Breast epithelium (tissue), 4 donors: ENCODE measurements at regions not wholly inside any gene's neighbourhood (a gene's known extent, or its start where the extent isn't known, plus 50 kb on each side); places are given as distances from the start of the nearest gene placed in this dataset.

ENCODE experiments used
- DNase-seq, 2 donors: peaks; one replicate each; pipeline ENCODE4 v3.0.0-alpha.2; 2019; ENCODE audit warnings: low spot score in 2 of 2
- H3K27ac ChIP-seq, 2 donors: fragments of 200-600 bp; sonication (generic) in 1 of 2; one replicate each; pipeline ENCODE4 v1.5.1; 2016 to 2019; ENCODE audit warnings: mild to moderate bottlenecking in 1 of 2
- H3K27me3 ChIP-seq, 2 donors: fragments of 200-600 bp; sonication (generic) in 1 of 2; one replicate each; pipeline versions ENCODE4 v1.5.1 to v1.6.0; 2017 to 2019; ENCODE audit warnings: control low read depth in 1 of 2, mild to moderate bottlenecking in 1 of 2
- H3K36me3 ChIP-seq: fragments of 200-600 bp; one replicate; pipeline ENCODE4 v1.5.1; 2019
- H3K4me1 ChIP-seq, 2 donors: fragments of 200-600 bp; sonication (generic); one replicate each; pipeline ENCODE4 v1.5.1; 2016 to 2019; ENCODE audit warnings: control low read depth in 1 of 2
- H3K4me3 ChIP-seq, 3 donors: fragments of 200-600 bp; sonication (generic); 1 replicate in 2 of 3; 2 replicates in 1 of 3; pipeline ENCODE4 v1.5.1; 2016 to 2019; ENCODE audit warnings: mild to moderate bottlenecking in 3 of 3, moderate library complexity in 2 of 3
- H3K9me3 ChIP-seq, 2 donors: fragments of 200-600 bp; sonication (generic) in 1 of 2; one replicate each; pipeline ENCODE4 v1.5.1; 2016 to 2019; ENCODE audit warnings: control low read depth in 1 of 2
- POLR2A ChIP-seq: fragments of 450-650 bp; IDR thresholded peaks from one replicate; pipeline ENCODE4 v1.6.1; 2016; ENCODE audit warnings: antibody characterized with exemption, mild to moderate bottlenecking, moderate library complexity
- POLR2AphosphoS5 ChIP-seq, 3 donors: sonication (generic); formaldehyde crosslinking; IDR thresholded peaks; one replicate each; pipeline ENCODE4 v1.6.1; 2017; ENCODE audit warnings: antibody characterized with exemption in 3 of 3
- intact Hi-C: fragments of 100-400 bp; cut with DNase I; formaldehyde crosslinking; loops from one replicate; pipeline ENCODE4 v1.15.1; 2023; ENCODE audit warnings: low total_unique reads
- TF ChIP-seq, protein P1 (sequence below), 3 donors: fragments of 450-650 bp; IDR thresholded peaks; one replicate each; pipeline ENCODE4 v1.5.1; 2016 to 2017; ENCODE audit warnings: antibody characterized with exemption in 3 of 3, mild to moderate bottlenecking in 3 of 3, moderate library complexity in 3 of 3

DNA sequence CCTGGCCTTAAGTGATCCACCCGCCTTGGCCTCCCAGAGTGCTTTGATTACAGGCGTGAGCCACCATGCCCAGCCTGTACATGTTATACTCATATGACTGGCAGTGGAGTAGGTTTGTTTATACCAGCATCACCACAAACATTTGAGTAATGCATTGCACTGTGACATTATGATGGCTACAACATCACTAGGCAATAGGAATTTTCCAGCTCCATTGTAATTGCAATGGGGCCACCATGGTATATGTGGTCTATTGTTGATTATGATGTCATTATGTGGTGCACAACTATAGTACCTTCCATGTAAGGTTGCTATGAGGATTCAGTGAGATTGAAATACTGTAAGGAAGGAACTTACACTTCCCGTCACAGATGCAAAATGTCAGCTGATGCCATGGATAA lies 168.9 kb downstream of the COPRS start:
- no peak for DNase-seq
- Histone ChIP-seq H3K27me3 (no peaks in the 10 kb centered on the region), H3K27ac (no peak overlapping the region), H3K9me3 (no peaks in the 10 kb centered on the region), H3K4me1 (no peaks in the 10 kb centered on the region), H3K36me3 (no peaks in the 10 kb centered on the region), H3K4me3 (no peak overlapping the region)
- TF ChIP-seq POLR2AphosphoS5 (IDR thresholded peaks at IDR 0.05), result no peak
- TF ChIP-seq, protein P1, sequence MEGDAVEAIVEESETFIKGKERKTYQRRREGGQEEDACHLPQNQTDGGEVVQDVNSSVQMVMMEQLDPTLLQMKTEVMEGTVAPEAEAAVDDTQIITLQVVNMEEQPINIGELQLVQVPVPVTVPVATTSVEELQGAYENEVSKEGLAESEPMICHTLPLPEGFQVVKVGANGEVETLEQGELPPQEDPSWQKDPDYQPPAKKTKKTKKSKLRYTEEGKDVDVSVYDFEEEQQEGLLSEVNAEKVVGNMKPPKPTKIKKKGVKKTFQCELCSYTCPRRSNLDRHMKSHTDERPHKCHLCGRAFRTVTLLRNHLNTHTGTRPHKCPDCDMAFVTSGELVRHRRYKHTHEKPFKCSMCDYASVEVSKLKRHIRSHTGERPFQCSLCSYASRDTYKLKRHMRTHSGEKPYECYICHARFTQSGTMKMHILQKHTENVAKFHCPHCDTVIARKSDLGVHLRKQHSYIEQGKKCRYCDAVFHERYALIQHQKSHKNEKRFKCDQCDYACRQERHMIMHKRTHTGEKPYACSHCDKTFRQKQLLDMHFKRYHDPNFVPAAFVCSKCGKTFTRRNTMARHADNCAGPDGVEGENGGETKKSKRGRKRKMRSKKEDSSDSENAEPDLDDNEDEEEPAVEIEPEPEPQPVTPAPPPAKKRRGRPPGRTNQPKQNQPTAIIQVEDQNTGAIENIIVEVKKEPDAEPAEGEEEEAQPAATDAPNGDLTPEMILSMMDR (IDR thresholded peaks at IDR 0.05), result no peak
- no peak for TF ChIP-seq POLR2A
- intact Hi-C loops, result no loop called here

- intact Hi-C loops, result no loop called here
- Histone ChIP-seq H3K9me3 (no peaks in the 10 kb centered on the region), H3K36me3 (no peaks in the 10 kb centered on the region), H3K27me3 (no peaks in the 10 kb centered on the region), H3K27ac (no peak overlapping the region), H3K4me1 (no peaks in the 10 kb centered on the region), H3K4me3 (no peak overlapping the region)
- no peak for DNase-seq
- no peak for TF ChIP-seq POLR2A
Measured at GRCh38 chr17:31688701-31689100, 170.3 kb downstream of the COPRS start.

DNA sequence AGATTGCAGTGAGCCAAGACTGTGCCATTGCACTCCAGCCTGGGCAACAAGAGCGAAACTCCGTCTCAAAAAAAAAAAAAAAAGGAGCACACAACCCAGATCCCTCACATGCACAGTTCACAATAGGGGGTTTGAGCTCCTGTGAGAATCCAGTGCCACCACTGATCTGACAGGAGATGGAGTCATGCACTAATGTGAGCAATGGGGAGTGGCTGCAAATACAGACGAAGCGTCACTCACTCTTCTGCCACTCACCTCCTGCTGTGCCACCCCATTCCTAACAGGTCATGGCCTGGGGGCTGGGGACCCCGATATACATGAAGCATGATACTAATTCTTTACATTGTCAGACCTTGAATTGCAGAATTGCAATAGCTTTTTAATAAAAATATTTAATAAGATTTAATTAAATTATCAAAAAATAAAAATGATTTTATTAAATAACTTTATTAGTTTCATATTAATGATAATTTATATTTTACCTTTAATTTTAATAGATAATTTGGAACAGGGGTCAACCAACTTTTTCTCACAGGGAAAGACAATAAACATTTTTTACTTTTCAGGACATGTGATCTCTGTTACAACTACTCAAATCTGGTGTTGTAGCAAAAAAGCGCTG lies 171.4 kb downstream of the COPRS start:
- Histone ChIP-seq H3K9me3 (no peaks in the 10 kb centered on the region), H3K4me1 (no peaks in the 10 kb centered on the region), H3K27ac (no peak overlapping the region), H3K27me3 (no peaks in the 10 kb centered on the region), H3K4me3 (no peak overlapping the region), H3K36me3 (no peaks in the 10 kb centered on the region)
- intact Hi-C loops, result no loop called here
- no peak for DNase-seq
- TF ChIP-seq, protein P1 (IDR thresholded peaks at IDR 0.05), result no peak

- no peak for TF ChIP-seq POLR2A
- TF ChIP-seq POLR2AphosphoS5 (IDR thresholded peaks at IDR 0.05), result no peak
- TF ChIP-seq, protein P1 (IDR thresholded peaks at IDR 0.05), result no peak
- H3K9me3 ChIP-seq, result no peaks in the 10 kb centered on the region
Measured at GRCh38 chr17:31686495-31686894, 172.5 kb downstream of the COPRS start.

DNA sequence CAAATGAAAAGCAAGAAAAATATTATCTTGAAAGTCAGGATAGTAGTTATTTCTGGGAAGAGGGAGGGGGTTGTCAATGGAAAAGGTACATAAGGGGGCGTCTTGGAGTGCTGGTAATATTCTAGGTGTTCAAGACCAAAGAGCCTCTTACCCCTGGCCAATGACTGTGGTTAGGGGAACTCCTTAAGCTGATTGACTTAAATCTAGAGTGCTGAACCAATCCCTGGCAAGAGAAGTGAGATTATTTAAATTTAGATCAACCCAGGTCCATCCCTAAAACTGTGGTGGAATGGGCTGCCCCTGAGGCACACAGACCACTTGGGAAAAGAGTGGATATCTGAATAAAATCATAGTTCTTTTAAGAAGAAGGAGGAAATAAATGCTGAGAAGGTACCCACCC lies 174.1 kb downstream of the COPRS start:
- intact Hi-C loops, result no loop called here
- Histone ChIP-seq H3K27me3 (no peaks in the 10 kb centered on the region), H3K36me3 (no peaks in the 10 kb centered on the region), H3K4me3 (no peak overlapping the region), H3K4me1 (no peaks in the 10 kb centered on the region), H3K9me3 (no peaks in the 10 kb centered on the region), H3K27ac (no peak overlapping the region)
- TF ChIP-seq, protein P1 (IDR thresholded peaks at IDR 0.05), result no peak
- no peak for TF ChIP-seq POLR2AphosphoS5 (IDR thresholded peaks at IDR 0.05)
- no peak for TF ChIP-seq POLR2A
- no peak for DNase-seq

More at GRCh38 chr17:31686495-31686894, 172.5 kb downstream of the COPRS start:
- intact Hi-C loops, result no loop called here
- Histone ChIP-seq H3K27ac (no peak overlapping the region), H3K4me1 (no peaks in the 10 kb centered on the region), H3K4me3 (no peak overlapping the region), H3K36me3 (no peaks in the 10 kb centered on the region), H3K27me3 (no peaks in the 10 kb centered on the region)
- DNase-seq, result no peak

- intact Hi-C loops, result no loop called here
- no peak for DNase-seq
- H3K4me3 ChIP-seq, result no peak overlapping the region
- no peaks in the 10 kb centered on the region for H3K36me3 ChIP-seq
- no peak overlapping the region for H3K27ac ChIP-seq
- no peak for TF ChIP-seq POLR2A
- TF ChIP-seq POLR2AphosphoS5 (IDR thresholded peaks at IDR 0.05), result no peak
- TF ChIP-seq, protein P1 (IDR thresholded peaks at IDR 0.05), result no peak
- H3K27me3 ChIP-seq, result no peaks in the 10 kb centered on the region
- no peaks in the 10 kb centered on the region for H3K4me1 ChIP-seq
- no peaks in the 10 kb centered on the region for H3K9me3 ChIP-seq
Measured at GRCh38 chr17:31680126-31680525, 178.9 kb downstream of the COPRS start.
